HG03520 (cell line): ENCODE measurements at regions not wholly inside any gene's neighbourhood (a gene's known extent, or its start where the extent isn't known, plus 50 kb on each side); places are given as distances from the start of the nearest gene placed in this dataset.

Experiments used
- ATAC-seq: cut with Tn5 transposase; IDR thresholded peaks from one replicate; pipeline ENCODE4 v1.9.1; 2021; ENCODE audit warnings: mild to moderate bottlenecking, moderate library complexity; ENCODE audit not compliant: unreplicated experiment

- ATAC-seq, result no peak
Measured at GRCh38 chr14:98118749-98119148, 1153.2 kb downstream of the BCL11B start.

GRCh38 chr14:98119739-98120138 lies 1152.3 kb downstream of the BCL11B start:
- no peak for ATAC-seq

GRCh38 chr14:98120831-98121464 lies 1151.0 kb downstream of the BCL11B start:
- no peak for ATAC-seq

- no peak for ATAC-seq
Measured at GRCh38 chr14:98122527-98122926, 1149.5 kb downstream of the BCL11B start.

- no peak for ATAC-seq
Measured at GRCh38 chr14:98130691-98131090, 1141.3 kb downstream of the BCL11B start.

GRCh38 chr14:98131406-98131805 lies 1140.6 kb downstream of the BCL11B start:
- ATAC-seq, result no peak

GRCh38 chr14:98133806-98134205 lies 1138.2 kb downstream of the BCL11B start:
- no peak for ATAC-seq

GRCh38 chr14:98136012-98136789 lies 1135.8 kb downstream of the BCL11B start:
- ATAC-seq, result no peak

- no peak for ATAC-seq
Measured at GRCh38 chr14:98137131-98138025, 1134.6 kb downstream of the BCL11B start.

- ATAC-seq, result no peak
Measured at GRCh38 chr14:98138666-98139065, 1133.3 kb downstream of the BCL11B start.

- no peak for ATAC-seq
Measured at GRCh38 chr14:98140862-98141530, 1131.0 kb downstream of the BCL11B start.

- ATAC-seq, result no peak
Measured at GRCh38 chr14:98143566-98143965, 1128.4 kb downstream of the BCL11B start.

GRCh38 chr14:98144964-98145363 lies 1127.0 kb downstream of the BCL11B start:
- no peak for ATAC-seq

GRCh38 chr14:98146416-98146815 lies 1125.6 kb downstream of the BCL11B start:
- ATAC-seq, result no peak

- ATAC-seq, result no peak
Measured at GRCh38 chr14:98154254-98154653, 1117.7 kb downstream of the BCL11B start.

GRCh38 chr14:98156411-98156810 lies 1115.6 kb downstream of the BCL11B start:
- no peak for ATAC-seq

GRCh38 chr14:98160901-98161300 lies 1111.1 kb downstream of the BCL11B start:
- no peak for ATAC-seq

- no peak for ATAC-seq
Measured at GRCh38 chr14:98161356-98161755, 1110.6 kb downstream of the BCL11B start.

- no peak for ATAC-seq
Measured at GRCh38 chr14:98162856-98163805, 1108.9 kb downstream of the BCL11B start.

- no peak for ATAC-seq
Measured at GRCh38 chr14:98163873-98164272, 1108.1 kb downstream of the BCL11B start.
